IPS-18c (cell line): ENCODE measurements at regions not wholly inside any gene's neighbourhood (a gene's known extent, or its start where the extent isn't known, plus 50 kb on each side); places are given as distances from the start of the nearest gene placed in this dataset.
"Not testable (repeated sequence)": the region's sequence is repeated elsewhere in the genome, so short reads cannot be mapped to it uniquely, and the experiment has no call there.

Experiments
- H3K4me3 ChIP-seq: 2 replicates; pipeline ENCODE4 v1.7.0; 2013; ENCODE audit warnings: low read depth, mild to moderate bottlenecking, low read length, moderate library complexity; ENCODE audit not compliant: insufficient read depth
- H3K9me3 ChIP-seq: one replicate; pipeline ENCODE4 v1.6.1; 2013; ENCODE audit warnings: mild to moderate bottlenecking, low read length, moderate library complexity; ENCODE audit not compliant: control insufficient read depth, insufficient read depth

DNA sequence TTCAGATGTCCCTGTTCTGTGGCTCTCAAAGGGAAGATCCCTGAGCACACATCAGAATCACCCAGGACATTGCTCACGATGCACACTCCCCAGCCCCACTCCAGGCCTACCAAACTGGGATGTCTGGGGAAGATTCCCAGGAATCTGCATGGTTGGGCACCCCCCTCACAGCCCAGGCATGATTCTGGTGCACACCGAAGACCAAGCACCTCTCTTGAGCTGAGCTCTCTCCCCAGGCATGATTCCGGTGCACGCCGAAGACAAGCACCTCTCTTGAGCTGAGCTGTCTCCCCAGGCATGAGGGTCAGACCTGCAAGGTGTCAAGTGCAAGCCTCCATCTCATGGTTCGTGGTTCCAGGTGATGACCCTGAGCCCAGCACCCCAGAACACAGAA, 112.2 kb upstream of the MEF2A start:
- no peak overlapping the region for H3K4me3 ChIP-seq
- no peaks in the 10 kb centered on the region for H3K9me3 ChIP-seq

DNA sequence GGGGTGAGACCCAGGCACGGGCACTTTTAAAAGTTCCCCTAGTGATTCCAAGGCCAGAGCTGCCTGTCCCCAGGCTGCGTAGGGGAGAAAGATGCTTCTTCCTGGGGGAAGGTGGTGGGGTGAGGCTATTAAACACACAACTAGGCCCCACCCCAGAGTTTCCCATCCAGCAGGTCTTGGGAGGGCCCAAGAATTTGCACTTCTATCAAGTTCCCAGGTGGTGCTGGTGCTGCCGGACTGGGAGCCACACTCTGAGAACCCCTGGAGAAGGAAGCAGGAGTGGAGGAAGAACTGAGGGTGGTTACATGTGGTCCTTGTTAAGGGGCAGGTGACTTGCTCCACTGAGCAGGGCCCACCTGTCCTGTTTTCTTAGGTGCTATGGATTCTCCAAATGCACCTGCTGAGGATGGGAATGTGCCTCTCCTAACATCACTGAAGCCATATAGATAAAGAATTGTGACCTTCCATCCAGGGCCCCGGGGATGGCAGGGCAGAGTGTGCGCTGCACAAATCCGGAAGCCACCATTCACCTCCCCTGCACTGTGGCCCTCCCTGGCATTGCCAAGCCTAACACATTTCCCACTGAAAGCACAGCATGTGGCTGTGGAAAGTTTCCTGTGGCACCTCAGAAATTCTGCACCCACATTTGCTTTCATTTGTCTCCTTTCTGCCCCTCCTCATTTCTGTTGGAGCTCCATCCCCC, 111.5 kb upstream of the MEF2A start:
- Histone ChIP-seq H3K9me3 (no peaks in the 10 kb centered on the region), H3K4me3 (no peak overlapping the region)

- Histone ChIP-seq H3K9me3 (no peaks in the 10 kb centered on the region), H3K4me3 (no peak overlapping the region)
Observed at GRCh38 chr15:99454941-99455788, 110.6 kb upstream of the MEF2A start.

- H3K4me3 ChIP-seq: no peak overlapping the region
Observed at GRCh38 chr15:99455789-99456160, 110.0 kb upstream of the MEF2A start.

DNA sequence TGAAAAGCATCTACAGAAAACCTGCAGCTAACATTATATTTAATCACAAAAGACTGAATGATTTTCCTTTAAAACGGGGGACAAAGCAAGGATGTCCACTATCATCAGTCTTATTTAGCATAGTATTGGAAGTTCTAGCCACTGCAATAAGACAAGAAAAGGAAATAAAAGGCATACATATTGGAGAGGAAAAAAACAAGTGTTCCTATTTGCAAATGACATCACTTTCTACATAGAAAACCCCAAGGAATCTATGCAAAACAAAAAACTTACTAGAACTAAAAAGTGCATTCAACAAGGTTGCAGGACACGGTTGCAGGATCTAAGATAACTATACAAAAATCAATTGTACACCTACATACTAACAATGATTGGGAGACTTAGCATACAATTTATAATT, 101.6 kb upstream of the MEF2A start:
- Histone ChIP-seq H3K9me3 (no peaks in the 10 kb centered on the region), H3K4me3 (no peak overlapping the region)

More at GRCh38 chr15:99455789-99456160, 110.0 kb upstream of the MEF2A start:
- no peaks in the 10 kb centered on the region for H3K9me3 ChIP-seq

- Histone ChIP-seq H3K9me3 (no peaks in the 10 kb centered on the region), H3K4me3 (no peak overlapping the region)
Observed at GRCh38 chr15:99466701-99467337, 99.0 kb upstream of the MEF2A start.

DNA sequence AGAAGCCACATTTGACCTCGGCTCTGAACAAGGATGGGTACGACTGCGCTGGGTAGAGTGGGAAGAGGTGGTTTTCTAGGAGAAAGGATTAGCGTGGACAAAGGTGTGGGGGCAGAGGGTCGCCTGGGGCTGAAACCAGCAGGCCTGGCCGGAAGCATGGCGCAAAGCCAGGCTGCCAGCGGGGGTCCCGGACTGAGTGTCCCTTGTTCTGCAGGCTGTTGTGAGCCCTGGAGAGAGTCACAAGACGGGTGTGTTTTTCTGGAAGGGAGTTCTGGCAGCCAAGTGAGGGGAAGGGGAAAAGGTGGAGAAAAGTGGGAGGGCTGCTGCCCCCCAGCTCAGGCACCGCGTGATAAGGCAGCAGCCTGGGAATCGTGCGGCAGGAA, 98.5 kb upstream of the MEF2A start:
- Histone ChIP-seq H3K4me3 (no peak overlapping the region), H3K9me3 (no peaks in the 10 kb centered on the region)

GRCh38 chr15:99467853-99468464, 97.8 kb upstream of the MEF2A start:
- Histone ChIP-seq H3K9me3 (no peaks in the 10 kb centered on the region), H3K4me3 (no peak overlapping the region; the same call in 1 of the 2 replicates)

GRCh38 chr15:99470204-99470603, 95.6 kb upstream of the MEF2A start:
- not testable (repeated sequence) for H3K4me3 ChIP-seq, H3K9me3 ChIP-seq

DNA sequence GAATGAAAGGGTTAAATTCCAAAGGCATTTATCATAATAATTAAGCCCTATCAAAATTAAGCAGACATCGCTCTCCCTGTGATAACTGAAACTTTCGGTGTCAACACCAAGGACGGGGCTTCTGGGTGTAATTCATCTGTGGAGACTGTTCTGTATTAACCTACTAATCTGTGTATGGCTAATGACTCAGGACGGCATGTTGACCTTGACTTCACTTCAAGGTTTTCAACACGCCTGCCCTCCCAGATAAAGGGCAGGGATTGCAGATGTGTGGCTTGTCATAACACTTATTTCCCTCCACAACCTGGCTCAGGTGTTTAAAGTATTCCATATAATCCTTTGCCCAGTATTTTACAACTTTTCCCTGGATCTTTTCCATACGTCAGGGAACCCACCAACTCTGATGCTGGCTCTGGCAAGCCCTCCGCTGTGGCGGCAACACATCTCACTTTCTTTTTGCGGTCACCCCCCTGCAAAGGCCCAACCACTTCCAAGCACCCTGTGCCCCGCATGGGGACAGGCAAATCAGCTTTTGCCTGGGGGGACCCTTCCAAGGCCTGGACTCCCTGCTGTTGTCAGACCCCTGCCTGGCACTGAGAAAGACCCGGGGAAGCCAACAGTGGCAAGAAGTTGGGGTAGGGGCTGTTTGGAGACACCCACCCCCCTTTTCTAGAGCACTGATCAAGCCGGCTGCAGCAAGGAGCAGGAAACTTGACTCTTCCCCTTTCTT, 93.2 kb upstream of the MEF2A start:
- Histone ChIP-seq H3K4me3 (no peak overlapping the region), H3K9me3 (no peaks in the 10 kb centered on the region)

GRCh38 chr15:99473981-99474906, 91.5 kb upstream of the MEF2A start:
- H3K9me3 ChIP-seq: no peaks in the 10 kb centered on the region
- no peak overlapping the region for H3K4me3 ChIP-seq

- no peaks in the 10 kb centered on the region for H3K9me3 ChIP-seq
- H3K4me3 ChIP-seq: no peak overlapping the region
Observed at GRCh38 chr15:99474909-99475753, 90.7 kb upstream of the MEF2A start.

GRCh38 chr15:99475754-99476412, 89.9 kb upstream of the MEF2A start:
- Histone ChIP-seq H3K9me3 (no peaks in the 10 kb centered on the region), H3K4me3 (no peak overlapping the region)

- H3K9me3 ChIP-seq: no peaks in the 10 kb centered on the region
- no peak overlapping the region for H3K4me3 ChIP-seq
Observed at GRCh38 chr15:99476413-99477222, 89.2 kb upstream of the MEF2A start.
